GM03348 (cell line): ENCODE measurements at regions not wholly inside any gene's neighbourhood (a gene's known extent, or its start where the extent isn't known, plus 50 kb on each side); places are given as distances from the start of the nearest gene placed in this dataset.

Experiments used
- DNase-seq: peaks from one replicate; pipeline ENCODE4 v3.0.0; 2012; ENCODE audit warnings: low spot score

- no peak for DNase-seq
These were observed 91.1 kb upstream of the WSCD2 start for GRCh38 chr12:108037960-108038359.

DNA sequence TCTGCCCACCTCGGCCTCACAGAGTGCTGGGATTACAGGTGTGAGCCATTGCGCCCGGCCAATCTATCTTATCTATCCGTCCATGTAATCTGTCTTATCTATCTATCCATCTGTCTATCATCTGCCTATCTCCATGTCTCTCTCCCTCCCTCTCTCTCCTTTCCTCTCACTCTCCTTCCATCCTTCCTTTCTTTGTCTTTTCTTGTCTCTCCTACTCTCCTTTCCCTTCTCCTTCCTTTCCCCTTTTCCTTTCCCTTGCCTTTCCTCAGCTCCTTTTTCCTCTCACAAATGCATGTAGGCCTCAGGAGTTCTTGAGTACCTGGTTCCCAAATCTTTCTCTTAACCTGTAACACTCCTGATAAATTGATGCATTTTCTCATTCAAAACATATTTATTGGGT is 89.3 kb upstream of the WSCD2 start:
- no peak for DNase-seq

DNA sequence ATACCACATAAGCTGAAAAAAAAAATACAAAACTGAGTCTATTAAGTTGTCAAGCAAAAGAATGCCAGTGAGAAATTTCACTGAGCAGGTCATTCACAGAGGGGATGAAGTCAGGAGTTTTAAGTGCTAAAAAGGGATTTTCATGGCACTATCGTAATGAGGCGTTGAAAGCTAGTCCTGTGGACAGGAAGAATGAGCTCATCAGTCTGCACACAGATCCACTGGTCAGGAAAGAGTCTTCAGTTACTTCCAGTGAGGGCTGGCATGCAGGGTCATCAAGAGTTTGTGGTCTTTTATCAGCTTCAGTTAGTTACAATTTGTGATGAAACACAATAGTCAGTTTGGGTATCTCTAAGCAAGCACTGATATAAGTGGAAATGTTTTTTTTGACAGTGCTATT is 88.1 kb upstream of the WSCD2 start:
- DNase-seq = no peak

- DNase-seq = no peak
These were observed 85.8 kb upstream of the WSCD2 start for GRCh38 chr12:108043286-108043685.

GRCh38 chr12:108043750-108044533 is 85.1 kb upstream of the WSCD2 start:
- no peak for DNase-seq

DNA sequence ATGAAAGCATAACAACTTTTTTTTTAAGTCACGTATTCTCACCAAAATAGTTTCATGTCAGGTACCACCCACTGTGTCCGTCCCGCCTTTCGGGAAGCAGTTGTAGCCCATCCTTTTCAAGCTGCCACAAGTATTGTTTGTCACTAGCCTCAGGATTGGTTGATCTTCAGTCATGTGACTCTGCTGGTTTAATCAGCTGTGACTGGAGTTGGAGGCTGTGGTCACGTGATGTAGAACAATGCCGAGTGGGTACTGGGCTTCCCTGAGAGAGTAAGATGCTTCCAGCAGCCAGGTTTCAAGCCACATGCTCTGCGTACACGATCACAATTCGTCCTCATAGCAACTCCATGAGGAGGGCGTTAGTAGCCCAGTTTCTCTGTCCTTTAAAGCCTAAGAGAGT is 83.0 kb upstream of the WSCD2 start:
- DNase-seq = no peak

- DNase-seq = peak; percentile 9
These were observed 82.4 kb upstream of the WSCD2 start for GRCh38 chr12:108046650-108047049.

GRCh38 chr12:108047071-108047550 is 82.0 kb upstream of the WSCD2 start:
- peak; percentile 34 for DNase-seq

DNA sequence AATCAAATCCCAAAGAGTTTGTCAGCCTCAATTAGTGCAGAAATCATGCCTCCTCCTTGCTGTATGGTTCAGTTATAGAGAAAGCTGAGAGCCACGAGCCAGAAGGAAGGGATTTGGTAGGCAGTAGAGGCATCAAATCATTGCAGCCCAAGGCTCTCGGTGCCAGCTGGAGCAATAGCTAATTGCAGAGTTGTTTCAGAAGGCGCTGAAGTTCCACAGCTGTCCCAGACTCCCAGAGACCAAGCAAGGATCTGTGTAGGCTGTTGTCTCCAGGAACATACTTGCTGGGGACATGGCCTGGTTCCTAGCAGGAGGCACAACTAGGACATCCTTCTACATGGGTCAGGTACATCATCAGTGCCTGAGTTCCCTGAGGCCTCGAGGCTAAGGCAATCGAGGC is 80.4 kb upstream of the WSCD2 start:
- no peak for DNase-seq

- DNase-seq = no peak
These were observed 78.4 kb upstream of the WSCD2 start for GRCh38 chr12:108050696-108051095.

GRCh38 chr12:108052260-108052659 is 76.8 kb upstream of the WSCD2 start:
- DNase-seq = no peak

- no peak for DNase-seq
These were observed 75.6 kb upstream of the WSCD2 start for GRCh38 chr12:108053512-108053911.

GRCh38 chr12:108054496-108054895 is 74.6 kb upstream of the WSCD2 start:
- no peak for DNase-seq

GRCh38 chr12:108055141-108055540 is 73.9 kb upstream of the WSCD2 start:
- DNase-seq = no peak

GRCh38 chr12:108060067-108060466 is 69.0 kb upstream of the WSCD2 start:
- DNase-seq = no peak

DNA sequence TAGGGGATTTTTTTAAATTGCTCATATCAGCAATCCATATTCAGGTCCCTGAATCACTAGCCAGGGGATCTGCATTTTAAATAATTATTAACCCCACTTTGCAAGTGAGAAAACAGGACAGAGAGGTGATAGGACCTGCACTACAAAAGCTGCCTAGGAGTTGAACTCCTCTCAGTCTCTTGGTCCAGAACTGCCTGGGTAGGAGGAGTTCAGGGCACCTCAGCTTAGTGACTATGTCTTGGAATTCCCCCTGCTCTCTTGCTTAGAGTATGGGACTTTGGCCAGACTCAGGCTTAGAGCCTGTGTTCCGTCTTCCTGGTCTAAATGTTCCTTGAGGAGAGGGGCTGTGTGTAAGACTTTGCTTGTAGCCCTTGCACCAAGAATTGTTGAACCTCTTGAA is 68.2 kb upstream of the WSCD2 start:
- DNase-seq = no peak

DNA sequence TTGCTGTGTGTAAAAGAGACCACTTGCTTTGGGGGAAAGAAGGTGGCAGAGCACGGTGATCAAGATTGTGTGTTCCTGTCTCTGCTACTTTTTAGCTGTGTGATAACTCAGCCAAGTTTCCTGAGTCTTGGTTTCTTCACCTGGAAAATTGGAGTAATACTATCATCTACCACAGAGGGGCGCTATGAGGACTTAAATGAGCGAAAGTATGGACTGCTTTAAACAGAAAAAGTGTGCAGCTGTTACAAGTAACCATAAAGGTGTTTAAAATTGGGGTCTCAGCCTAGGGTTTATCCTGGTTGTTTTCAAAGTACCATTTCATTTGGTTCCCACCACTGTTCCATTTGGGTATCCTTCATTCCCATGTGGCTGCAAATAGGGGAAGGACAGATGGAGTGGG is 65.9 kb upstream of the WSCD2 start:
- no peak for DNase-seq

DNA sequence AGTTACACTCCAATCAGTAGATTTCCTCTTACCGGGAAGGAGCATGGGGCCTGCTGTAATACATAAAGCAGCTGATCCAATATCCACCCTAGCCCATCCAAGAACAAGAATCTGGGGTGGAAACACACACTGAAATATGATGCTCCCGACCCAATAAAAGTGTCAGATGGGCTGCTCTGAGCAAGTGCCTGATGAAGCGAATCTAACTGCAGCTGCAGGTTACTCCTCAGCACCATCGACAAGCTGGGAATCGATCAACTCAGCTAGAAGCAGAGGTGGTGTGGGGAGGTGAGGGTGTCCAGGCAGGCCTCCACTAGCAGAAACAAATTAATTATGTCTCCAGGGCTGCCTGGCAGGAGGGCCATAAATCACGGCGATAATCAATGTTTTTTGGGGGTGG is 64.0 kb upstream of the WSCD2 start:
- no peak for DNase-seq

GRCh38 chr12:108066583-108067577 is 62.2 kb upstream of the WSCD2 start:
- DNase-seq = no peak

GRCh38 chr12:108069651-108070165 is 59.4 kb upstream of the WSCD2 start:
- DNase-seq = no peak

GRCh38 chr12:108075561-108075960 is 53.5 kb upstream of the WSCD2 start:
- DNase-seq = no peak

- no peak for DNase-seq
These were observed 52.5 kb upstream of the WSCD2 start for GRCh38 chr12:108076556-108076955.

DNA sequence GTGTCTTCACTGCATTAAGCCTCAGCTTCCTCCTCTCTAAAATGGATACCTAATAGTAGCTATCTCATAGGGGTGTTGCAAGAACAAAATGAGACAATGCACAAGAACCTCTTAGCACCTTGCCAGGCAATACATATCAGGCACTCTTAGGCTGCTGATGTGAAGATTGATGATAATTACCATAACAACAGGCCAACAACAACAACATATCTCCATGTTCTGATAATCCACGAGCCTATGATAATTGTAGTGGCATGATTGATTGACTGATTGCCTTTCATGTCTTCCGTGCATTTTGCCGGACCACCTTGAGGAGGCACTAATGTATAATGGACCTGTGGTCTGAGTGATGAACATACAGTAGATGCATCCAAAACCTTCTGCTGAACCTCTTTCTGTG is 50.7 kb upstream of the WSCD2 start:
- no peak for DNase-seq
